Neural progenitor cell (in vitro differentiated cells): ENCODE measurements at regions not wholly inside any gene's neighbourhood (a gene's known extent, or its start where the extent isn't known, plus 50 kb on each side); places are given as distances from the start of the nearest gene placed in this dataset.

Experiments used
- CTCF ChIP-seq: fragments of 200-600 bp; sonication (generic); IDR thresholded peaks from 2 replicates; pipeline ENCODE4 v1.5.1; 2017; ENCODE audit warnings: antibody characterized with exemption, mild to moderate bottlenecking
- EZH2 ChIP-seq: fragments of 200-600 bp; sonication (generic); IDR thresholded peaks from 2 replicates; pipeline ENCODE4 v1.6.1; 2017; ENCODE audit warnings: antibody characterized with exemption, mild to moderate bottlenecking, moderate library complexity
- EZH2phosphoT487 ChIP-seq: fragments of 200-600 bp; sonication (generic); IDR thresholded peaks from 2 replicates; pipeline ENCODE4 v1.6.1; 2017; ENCODE audit warnings: antibody characterized with exemption

GRCh38 chr2:53463806-53464726 is 303.5 kb upstream of the CHAC2 start:
- no peak for TF ChIP-seq CTCF
- TF ChIP-seq EZH2: no peak
- TF ChIP-seq EZH2phosphoT487: no peak
